Activated CD8-positive, alpha-beta T cell treated with anti-CD3 and anti-CD28 coated beads for 36 hours (primary cell): ENCODE measurements at regions not wholly inside any gene's neighbourhood (a gene's known extent, or its start where the extent isn't known, plus 50 kb on each side); places are given as distances from the start of the nearest gene placed in this dataset.

Experiments used
- ATAC-seq: fragments of 200-7000 bp; cut with Tn5 transposase; one replicate; pipeline ENCODE4 v1.10.0; 2021; ENCODE audit warnings: mild to moderate bottlenecking, moderate library complexity
- CTCF ChIA-PET: fragments of 350-600 bp; sonication (Branson Sonifier 250); formaldehyde crosslinking; loops from one replicate; lab custom pipeline; 2021; ENCODE audit warnings: antibody characterized with exemption; lab: Charles Lee
- POLR2A ChIA-PET: fragments of 350-600 bp; sonication (Branson Sonifier 250); formaldehyde crosslinking; loops from one replicate; lab custom pipeline; 2021; ENCODE audit warnings: antibody characterized with exemption; lab: Charles Lee
- DNase-seq: peaks from one replicate; pipeline ENCODE4 v3.0.0-alpha.2; 2020
- H3K27ac Mint-ChIP-seq: one replicate; pipeline ENCODE4 v1.8.0; 2021; ENCODE audit warnings: mild to moderate bottlenecking, mixed read lengths
- H3K27me3 Mint-ChIP-seq: one replicate; pipeline ENCODE4 v1.8.0; 2021; ENCODE audit warnings: mixed read lengths
- H3K36me3 Mint-ChIP-seq: one replicate; pipeline ENCODE4 v1.8.0; 2021; ENCODE audit warnings: low read depth, mixed read lengths
- H3K4me1 Mint-ChIP-seq: one replicate; pipeline ENCODE4 v1.8.0; 2021; ENCODE audit warnings: low read depth, mixed read lengths
- H3K4me3 Mint-ChIP-seq: one replicate; pipeline ENCODE4 v1.8.0; 2021; ENCODE audit warnings: mild to moderate bottlenecking, moderate library complexity, mixed read lengths
- H3K9me3 Mint-ChIP-seq: one replicate; pipeline ENCODE4 v1.8.0; 2021; ENCODE audit warnings: mixed read lengths
- intact Hi-C: fragments of 100-400 bp; cut with micrococcal nuclease; formaldehyde crosslinking; loops from one replicate; pipeline ENCODE4 v1.10.0; 2022
- TF ChIP-seq, protein P1 (sequence below): fragments of 200-600 bp; IDR thresholded peaks from one replicate; pipeline ENCODE4 v1.8.0; 2022; ENCODE audit warnings: antibody characterized with exemption, mild to moderate bottlenecking

- Mint-ChIP-seq H3K4me3 (no peak overlapping the region), H3K4me1 (no peaks in the 10 kb centered on the region), H3K27ac (no peak overlapping the region), H3K9me3 (peaks cover 3% of the 10 kb centered on the region), H3K27me3 (peaks cover 4% of the 10 kb centered on the region), H3K36me3 (no peaks in the 10 kb centered on the region)
- TF ChIP-seq, protein P1, sequence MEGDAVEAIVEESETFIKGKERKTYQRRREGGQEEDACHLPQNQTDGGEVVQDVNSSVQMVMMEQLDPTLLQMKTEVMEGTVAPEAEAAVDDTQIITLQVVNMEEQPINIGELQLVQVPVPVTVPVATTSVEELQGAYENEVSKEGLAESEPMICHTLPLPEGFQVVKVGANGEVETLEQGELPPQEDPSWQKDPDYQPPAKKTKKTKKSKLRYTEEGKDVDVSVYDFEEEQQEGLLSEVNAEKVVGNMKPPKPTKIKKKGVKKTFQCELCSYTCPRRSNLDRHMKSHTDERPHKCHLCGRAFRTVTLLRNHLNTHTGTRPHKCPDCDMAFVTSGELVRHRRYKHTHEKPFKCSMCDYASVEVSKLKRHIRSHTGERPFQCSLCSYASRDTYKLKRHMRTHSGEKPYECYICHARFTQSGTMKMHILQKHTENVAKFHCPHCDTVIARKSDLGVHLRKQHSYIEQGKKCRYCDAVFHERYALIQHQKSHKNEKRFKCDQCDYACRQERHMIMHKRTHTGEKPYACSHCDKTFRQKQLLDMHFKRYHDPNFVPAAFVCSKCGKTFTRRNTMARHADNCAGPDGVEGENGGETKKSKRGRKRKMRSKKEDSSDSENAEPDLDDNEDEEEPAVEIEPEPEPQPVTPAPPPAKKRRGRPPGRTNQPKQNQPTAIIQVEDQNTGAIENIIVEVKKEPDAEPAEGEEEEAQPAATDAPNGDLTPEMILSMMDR: no peak
- intact Hi-C loops: no loop called here
- ChIA-PET CTCF (interaction anchor here (0.6 kb wide), 1 partner anchor 133 kb away, joined by 3 read pairs; no protein-coding TSS in a partner anchor), POLR2A (no interaction called here)
- ATAC-seq (no peak), DNase-seq (no peak)
These were observed 338.7 kb upstream of the ARID1B start for GRCh38 chr6:156438350-156438923.

DNA sequence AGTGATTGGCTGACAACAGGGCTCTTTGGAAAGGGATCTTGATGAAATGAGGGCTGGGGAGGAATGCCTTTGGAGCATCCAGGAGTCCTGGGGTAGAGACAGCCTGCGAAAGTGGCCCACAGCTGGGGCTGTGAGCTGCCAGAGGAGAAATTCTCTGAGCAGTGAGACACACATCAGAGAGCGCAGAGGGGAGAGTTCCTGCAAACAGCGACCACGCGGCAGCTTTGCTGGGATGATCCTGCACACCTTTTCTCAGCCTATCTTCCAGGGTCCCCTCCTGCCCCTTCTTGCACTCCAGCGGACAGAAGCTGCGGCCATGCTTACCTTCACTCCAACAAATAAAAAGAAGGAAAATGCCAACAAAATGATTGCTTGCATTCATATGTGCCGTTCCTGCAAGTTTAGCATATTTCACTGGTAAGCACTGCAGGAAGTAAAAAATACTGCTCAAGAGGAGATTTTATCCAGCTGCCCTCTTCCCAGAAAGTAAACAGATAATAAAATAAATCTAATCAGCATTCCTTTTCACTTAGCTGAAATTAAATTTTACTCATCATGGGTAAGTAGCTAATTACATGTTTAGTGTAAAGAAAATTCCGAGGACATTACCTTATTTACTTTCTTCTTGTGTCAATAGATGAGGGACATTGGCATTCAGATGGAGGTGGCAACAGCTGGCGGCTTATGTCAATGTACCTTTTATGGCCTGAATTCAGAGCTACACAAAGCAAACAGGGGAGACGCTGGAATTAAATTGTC, 339.9 kb upstream of the ARID1B start:
- DNase-seq (no peak), ATAC-seq (no peak)
- Mint-ChIP-seq H3K9me3 (peaks cover 3% of the 10 kb centered on the region), H3K4me1 (no peaks in the 10 kb centered on the region), H3K36me3 (no peaks in the 10 kb centered on the region), H3K4me3 (no peak overlapping the region), H3K27ac (no peak overlapping the region), H3K27me3 (peaks cover 2% of the 10 kb centered on the region)
- intact Hi-C loops: no loop called here
- POLR2A ChIA-PET: no interaction called here
- TF ChIP-seq, protein P1: no peak
- CTCF ChIA-PET: no interaction called here

GRCh38 chr6:156434795-156435190, 342.4 kb upstream of the ARID1B start:
- H3K4me1 Mint-ChIP-seq: no peaks in the 10 kb centered on the region

DNA sequence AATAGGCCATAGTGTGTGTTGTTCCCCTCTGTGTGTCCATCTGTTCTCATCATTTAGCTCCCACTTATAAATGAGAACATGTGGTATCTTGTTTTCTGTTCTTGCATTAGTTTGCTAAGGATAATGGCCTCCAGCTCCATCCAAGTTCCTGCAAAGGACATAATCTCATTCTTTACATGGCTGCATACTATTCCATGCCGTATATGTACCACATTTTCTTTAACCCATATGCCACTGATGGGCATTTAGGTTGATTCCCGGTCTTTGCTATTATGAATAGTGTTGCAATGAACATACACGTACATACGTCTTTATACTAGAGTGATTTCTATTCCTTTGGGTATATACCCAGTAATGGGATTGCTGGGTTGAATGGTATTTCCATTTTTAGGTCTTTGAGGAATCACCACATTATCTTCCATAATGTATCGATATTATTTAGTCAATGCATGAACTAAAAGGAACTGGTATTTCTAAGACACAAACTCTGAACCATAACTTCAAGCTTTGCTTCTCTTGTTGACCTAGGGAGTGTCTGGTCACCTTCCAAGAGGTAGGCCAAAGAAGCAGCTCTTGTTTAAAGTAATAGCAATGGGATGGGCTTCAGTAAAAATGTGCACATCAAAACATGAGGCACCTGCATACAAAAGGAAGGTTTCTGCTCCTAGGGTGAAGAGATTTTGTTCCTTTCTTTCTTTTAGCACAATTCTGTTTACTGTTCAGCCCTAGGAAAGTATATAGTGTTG, 343.0 kb upstream of the ARID1B start:
- ChIA-PET POLR2A (interaction anchor here (1.0 kb wide), 1 partner anchor 11 kb away, joined by 3 read pairs; no protein-coding TSS in a partner anchor), CTCF (interaction anchor here (0.6 kb wide), 1 partner anchor 18 kb away, joined by 4 read pairs; no protein-coding TSS in a partner anchor)
- no peak for ATAC-seq
- TF ChIP-seq, protein P1: no peak
- Mint-ChIP-seq H3K4me3 (no peak overlapping the region), H3K27ac (no peak overlapping the region), H3K36me3 (no peaks in the 10 kb centered on the region), H3K27me3 (peaks cover 4% of the 10 kb centered on the region), H3K9me3 (peaks cover 3% of the 10 kb centered on the region), H3K4me1 (no peaks in the 10 kb centered on the region)
- no peak for DNase-seq
- intact Hi-C loops: no loop called here

More at GRCh38 chr6:156434795-156435190, 342.4 kb upstream of the ARID1B start:
- Mint-ChIP-seq H3K9me3 (peaks cover 3% of the 10 kb centered on the region), H3K36me3 (no peaks in the 10 kb centered on the region), H3K27ac (no peak overlapping the region), H3K4me3 (no peak overlapping the region), H3K27me3 (peaks cover 4% of the 10 kb centered on the region)
- DNase-seq (no peak), ATAC-seq (no peak)
- TF ChIP-seq, protein P1: no peak
- ChIA-PET POLR2A (no interaction called here), CTCF (interaction anchor here (0.6 kb wide), 1 partner anchor 18 kb away, joined by 4 read pairs; no protein-coding TSS in a partner anchor)
- intact Hi-C loops: no loop called here
